GM23338 (cell line): ENCODE measurements at regions not wholly inside any gene's neighbourhood (a gene's known extent, or its start where the extent isn't known, plus 50 kb on each side); places are given as distances from the start of the nearest gene placed in this dataset.

Experiments
- CREB1 ChIP-seq: fragments of 250-450 bp; sonication (Bioruptor Pico); IDR thresholded peaks from 2 replicates; pipeline ENCODE4 v1.5.0; 2020; ENCODE audit warnings: low read depth, mild to moderate bottlenecking, moderate library complexity
- JUNB ChIP-seq: IDR thresholded peaks from one replicate; pipeline ENCODE4 v1.6.1; 2016; ENCODE audit warnings: antibody characterized with exemption; ENCODE audit not compliant: unreplicated experiment
- TF ChIP-seq, protein P1 (sequence below): fragments of 250-450 bp; sonication (Bioruptor Pico); IDR thresholded peaks from 2 replicates; pipeline ENCODE4 v1.5.0; 2020; ENCODE audit warnings: mild to moderate bottlenecking, moderate library complexity
- TF ChIP-seq, protein P2 (sequence below): IDR thresholded peaks from one replicate; pipeline ENCODE4 v1.6.1; 2018; ENCODE audit warnings: antibody characterized with exemption; ENCODE audit not compliant: unreplicated experiment

DNA sequence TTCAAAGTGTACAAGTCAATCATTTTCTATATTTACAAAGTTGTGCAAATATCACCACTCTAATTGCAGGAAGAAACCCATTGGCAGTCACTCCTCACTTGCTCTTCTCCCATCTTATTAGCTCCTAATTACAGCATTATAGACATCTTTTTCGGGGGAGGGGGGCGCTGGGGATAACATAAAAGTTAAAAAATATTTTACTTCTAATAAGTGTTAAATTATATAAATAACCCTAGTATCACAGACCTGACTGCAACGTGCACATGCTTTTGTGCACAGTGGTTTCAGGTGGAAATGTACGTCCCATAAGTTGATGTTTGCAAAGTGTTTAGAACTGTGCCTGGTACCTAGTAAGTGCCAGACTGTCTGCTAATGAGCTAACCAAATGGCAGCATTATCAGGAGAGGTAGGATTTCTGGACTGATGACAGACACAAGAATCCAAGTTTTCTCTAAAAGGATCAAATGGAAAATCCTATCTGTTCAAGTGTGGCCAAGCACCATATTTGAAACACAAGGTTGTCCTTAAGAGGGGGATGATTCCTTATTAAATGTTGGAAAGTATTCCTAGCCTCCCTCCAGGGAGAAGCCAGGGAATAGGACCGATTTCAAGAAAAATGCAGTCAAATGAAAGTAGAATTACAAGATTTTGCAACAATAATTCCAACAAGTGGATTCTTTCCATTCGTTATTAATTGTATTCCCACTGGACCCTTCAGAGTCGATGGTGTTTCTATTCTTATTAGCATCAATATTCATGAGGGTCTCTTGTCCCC lies 70.0 kb downstream of the ACKR3 start (continued):
- TF ChIP-seq, protein P1, sequence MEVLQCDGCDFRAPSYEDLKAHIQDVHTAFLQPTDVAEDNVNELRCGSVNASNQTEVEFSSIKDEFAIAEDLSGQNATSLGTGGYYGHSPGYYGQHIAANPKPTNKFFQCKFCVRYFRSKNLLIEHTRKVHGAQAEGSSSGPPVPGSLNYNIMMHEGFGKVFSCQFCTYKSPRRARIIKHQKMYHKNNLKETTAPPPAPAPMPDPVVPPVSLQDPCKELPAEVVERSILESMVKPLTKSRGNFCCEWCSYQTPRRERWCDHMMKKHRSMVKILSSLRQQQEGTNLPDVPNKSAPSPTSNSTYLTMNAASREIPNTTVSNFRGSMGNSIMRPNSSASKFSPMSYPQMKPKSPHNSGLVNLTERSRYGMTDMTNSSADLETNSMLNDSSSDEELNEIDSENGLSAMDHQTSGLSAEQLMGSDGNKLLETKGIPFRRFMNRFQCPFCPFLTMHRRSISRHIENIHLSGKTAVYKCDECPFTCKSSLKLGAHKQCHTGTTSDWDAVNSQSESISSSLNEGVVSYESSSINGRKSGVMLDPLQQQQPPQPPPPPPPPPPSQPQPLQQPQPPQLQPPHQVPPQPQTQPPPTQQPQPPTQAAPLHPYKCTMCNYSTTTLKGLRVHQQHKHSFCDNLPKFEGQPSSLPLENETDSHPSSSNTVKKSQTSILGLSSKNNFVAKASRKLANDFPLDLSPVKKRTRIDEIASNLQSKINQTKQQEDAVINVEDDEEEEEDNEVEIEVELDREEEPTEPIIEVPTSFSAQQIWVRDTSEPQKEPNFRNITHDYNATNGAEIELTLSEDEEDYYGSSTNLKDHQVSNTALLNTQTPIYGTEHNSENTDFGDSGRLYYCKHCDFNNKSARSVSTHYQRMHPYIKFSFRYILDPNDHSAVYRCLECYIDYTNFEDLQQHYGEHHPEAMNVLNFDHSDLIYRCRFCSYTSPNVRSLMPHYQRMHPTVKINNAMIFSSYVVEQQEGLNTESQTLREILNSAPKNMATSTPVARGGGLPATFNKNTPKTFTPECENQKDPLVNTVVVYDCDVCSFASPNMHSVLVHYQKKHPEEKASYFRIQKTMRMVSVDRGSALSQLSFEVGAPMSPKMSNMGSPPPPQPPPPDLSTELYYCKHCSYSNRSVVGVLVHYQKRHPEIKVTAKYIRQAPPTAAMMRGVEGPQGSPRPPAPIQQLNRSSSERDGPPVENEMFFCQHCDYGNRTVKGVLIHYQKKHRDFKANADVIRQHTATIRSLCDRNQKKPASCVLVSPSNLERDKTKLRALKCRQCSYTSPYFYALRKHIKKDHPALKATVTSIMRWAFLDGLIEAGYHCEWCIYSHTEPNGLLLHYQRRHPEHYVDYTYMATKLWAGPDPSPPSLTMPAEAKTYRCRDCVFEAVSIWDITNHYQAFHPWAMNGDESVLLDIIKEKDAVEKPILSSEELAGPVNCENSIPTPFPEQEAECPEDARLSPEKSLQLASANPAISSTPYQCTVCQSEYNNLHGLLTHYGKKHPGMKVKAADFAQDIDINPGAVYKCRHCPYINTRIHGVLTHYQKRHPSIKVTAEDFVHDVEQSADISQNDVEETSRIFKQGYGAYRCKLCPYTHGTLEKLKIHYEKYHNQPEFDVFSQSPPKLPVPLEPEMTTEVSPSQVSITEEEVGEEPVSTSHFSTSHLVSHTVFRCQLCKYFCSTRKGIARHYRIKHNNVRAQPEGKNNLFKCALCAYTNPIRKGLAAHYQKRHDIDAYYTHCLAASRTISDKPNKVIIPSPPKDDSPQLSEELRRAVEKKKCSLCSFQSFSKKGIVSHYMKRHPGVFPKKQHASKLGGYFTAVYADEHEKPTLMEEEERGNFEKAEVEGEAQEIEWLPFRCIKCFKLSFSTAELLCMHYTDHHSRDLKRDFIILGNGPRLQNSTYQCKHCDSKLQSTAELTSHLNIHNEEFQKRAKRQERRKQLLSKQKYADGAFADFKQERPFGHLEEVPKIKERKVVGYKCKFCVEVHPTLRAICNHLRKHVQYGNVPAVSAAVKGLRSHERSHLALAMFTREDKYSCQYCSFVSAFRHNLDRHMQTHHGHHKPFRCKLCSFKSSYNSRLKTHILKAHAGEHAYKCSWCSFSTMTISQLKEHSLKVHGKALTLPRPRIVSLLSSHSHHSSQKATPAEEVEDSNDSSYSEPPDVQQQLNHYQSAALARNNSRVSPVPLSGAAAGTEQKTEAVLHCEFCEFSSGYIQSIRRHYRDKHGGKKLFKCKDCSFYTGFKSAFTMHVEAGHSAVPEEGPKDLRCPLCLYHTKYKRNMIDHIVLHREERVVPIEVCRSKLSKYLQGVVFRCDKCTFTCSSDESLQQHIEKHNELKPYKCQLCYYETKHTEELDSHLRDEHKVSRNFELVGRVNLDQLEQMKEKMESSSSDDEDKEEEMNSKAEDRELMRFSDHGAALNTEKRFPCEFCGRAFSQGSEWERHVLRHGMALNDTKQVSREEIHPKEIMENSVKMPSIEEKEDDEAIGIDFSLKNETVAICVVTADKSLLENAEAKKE (CRISPR knock-in tag), result no peak
- TF ChIP-seq JUNB, result no peak
- TF ChIP-seq CREB1 (CRISPR knock-in tag), result no peak
- TF ChIP-seq, protein P2, sequence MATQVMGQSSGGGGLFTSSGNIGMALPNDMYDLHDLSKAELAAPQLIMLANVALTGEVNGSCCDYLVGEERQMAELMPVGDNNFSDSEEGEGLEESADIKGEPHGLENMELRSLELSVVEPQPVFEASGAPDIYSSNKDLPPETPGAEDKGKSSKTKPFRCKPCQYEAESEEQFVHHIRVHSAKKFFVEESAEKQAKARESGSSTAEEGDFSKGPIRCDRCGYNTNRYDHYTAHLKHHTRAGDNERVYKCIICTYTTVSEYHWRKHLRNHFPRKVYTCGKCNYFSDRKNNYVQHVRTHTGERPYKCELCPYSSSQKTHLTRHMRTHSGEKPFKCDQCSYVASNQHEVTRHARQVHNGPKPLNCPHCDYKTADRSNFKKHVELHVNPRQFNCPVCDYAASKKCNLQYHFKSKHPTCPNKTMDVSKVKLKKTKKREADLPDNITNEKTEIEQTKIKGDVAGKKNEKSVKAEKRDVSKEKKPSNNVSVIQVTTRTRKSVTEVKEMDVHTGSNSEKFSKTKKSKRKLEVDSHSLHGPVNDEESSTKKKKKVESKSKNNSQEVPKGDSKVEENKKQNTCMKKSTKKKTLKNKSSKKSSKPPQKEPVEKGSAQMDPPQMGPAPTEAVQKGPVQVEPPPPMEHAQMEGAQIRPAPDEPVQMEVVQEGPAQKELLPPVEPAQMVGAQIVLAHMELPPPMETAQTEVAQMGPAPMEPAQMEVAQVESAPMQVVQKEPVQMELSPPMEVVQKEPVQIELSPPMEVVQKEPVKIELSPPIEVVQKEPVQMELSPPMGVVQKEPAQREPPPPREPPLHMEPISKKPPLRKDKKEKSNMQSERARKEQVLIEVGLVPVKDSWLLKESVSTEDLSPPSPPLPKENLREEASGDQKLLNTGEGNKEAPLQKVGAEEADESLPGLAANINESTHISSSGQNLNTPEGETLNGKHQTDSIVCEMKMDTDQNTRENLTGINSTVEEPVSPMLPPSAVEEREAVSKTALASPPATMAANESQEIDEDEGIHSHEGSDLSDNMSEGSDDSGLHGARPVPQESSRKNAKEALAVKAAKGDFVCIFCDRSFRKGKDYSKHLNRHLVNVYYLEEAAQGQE, result no peak
